A673 (cell line): ENCODE measurements at regions not wholly inside any gene's neighbourhood (a gene's known extent, or its start where the extent isn't known, plus 50 kb on each side); places are given as distances from the start of the nearest gene placed in this dataset.
A peak's percentile ranks its signal among the peaks of the same experiment; 100 is the strongest.

Experiments used
- BruUV-seq: library from RNA; stranded (reverse); fragments of 400-500 nt; replicated peaks from 2 replicates; lab custom pipeline; 2021; lab: Mats Ljungman, UMichigan
- CTCF ChIA-PET: fragments of 300-600 bp; sonication (Branson Sonifier 250); formaldehyde crosslinking; loops from one replicate; lab custom pipeline; 2022; ENCODE audit warnings: antibody characterized with exemption; lab: Charles Lee
- POLR2A ChIA-PET: fragments of 300-600 bp; sonication (Branson Sonifier 250); formaldehyde crosslinking; loops from one replicate; lab custom pipeline; 2022; ENCODE audit warnings: antibody characterized with exemption; ENCODE audit not compliant: low non-redundant PET; lab: Charles Lee
- DNase-seq: peaks from one replicate; pipeline ENCODE4 v3.0.0-alpha.2; 2015; ENCODE audit warnings: low spot score
- H3K27ac ChIP-seq: fragments of 200-600 bp; sonication (generic); 2 replicates; pipeline ENCODE4 v1.5.1; 2016; ENCODE audit warnings: mixed run types, low read depth, mild to moderate bottlenecking, mixed read lengths, antibody characterized with exemption, low read length; ENCODE audit not compliant: poor library complexity, severe bottlenecking
- H3K27me3 ChIP-seq: fragments of 200-600 bp; sonication (generic); replicated peaks from 2 replicates; pipeline ENCODE4 v1.6.1; 2017; ENCODE audit warnings: mixed run types, low read depth, mild to moderate bottlenecking, mixed read lengths, antibody characterized with exemption, low read length; ENCODE audit not compliant: insufficient read depth, poor library complexity
- H3K36me3 ChIP-seq: fragments of 200-600 bp; sonication (generic); 2 replicates; pipeline ENCODE4 v1.6.1; 2016; ENCODE audit warnings: mixed run types, mild to moderate bottlenecking, mixed read lengths, antibody characterized with exemption, low read length; ENCODE audit not compliant: insufficient read depth, poor library complexity, severe bottlenecking
- H3K4me1 ChIP-seq: fragments of 200-600 bp; sonication (generic); 2 replicates; pipeline ENCODE4 v1.6.1; 2017; ENCODE audit warnings: mixed run types, mild to moderate bottlenecking, mixed read lengths, antibody characterized with exemption, low read length; ENCODE audit not compliant: insufficient read depth, poor library complexity, severe bottlenecking
- H3K4me3 ChIP-seq: fragments of 200-600 bp; sonication (generic); 2 replicates; pipeline ENCODE4 v1.5.1; 2016; ENCODE audit warnings: low read depth, mixed run types, mild to moderate bottlenecking, mixed read lengths, low read length; ENCODE audit not compliant: poor library complexity, severe bottlenecking
- H3K9me3 ChIP-seq: fragments of 200-600 bp; sonication (generic); 2 replicates; pipeline ENCODE4 v1.6.1; 2016; ENCODE audit warnings: mixed run types, low read depth, mild to moderate bottlenecking, mixed read lengths, antibody characterized with exemption, low read length; ENCODE audit not compliant: poor library complexity, severe bottlenecking
- CTCF ChIP-seq: fragments of 300-800, 200-600 bp; sonication (generic); conservative IDR thresholded peaks from 2 replicates; pipeline ENCODE4 v1.5.1; 2017; ENCODE audit warnings: low read depth, mild to moderate bottlenecking, antibody characterized with exemption, low read length, moderate library complexity, mixed read lengths
- EZH2 ChIP-seq: fragments of 200-600 bp; sonication (generic); IDR thresholded peaks from 2 replicates; pipeline ENCODE4 v1.6.1; 2017; ENCODE audit warnings: borderline replicate concordance, low read depth, mild to moderate bottlenecking, mixed read lengths, antibody characterized with exemption, low read length; ENCODE audit not compliant: poor library complexity, severe bottlenecking
- intact Hi-C: fragments of 100-400 bp; cut with micrococcal nuclease; formaldehyde crosslinking; loops from one replicate; pipeline ENCODE4 v1.10.0; 2022; ENCODE audit not compliant: unreplicated experiment

- POLR2A ChIA-PET, result interaction anchor here (0.6 to 1.1 kb wide), 3 partner anchors 71 to 188 kb away, joined by 3 to 8 read pairs (median 7); partner anchors contain the start of gene CEBPB
- H3K9me3 ChIP-seq, result no peaks in the 10 kb centered on the region
- H3K27ac ChIP-seq, result peak overlapping the region; percentile 86
- DNase-seq, result peak; percentile 94
- H3K27me3 ChIP-seq, result no peaks in the 10 kb centered on the region
- H3K4me3 ChIP-seq, result peak overlapping the region; percentile 29
- intact Hi-C loops, result loop anchor here (2.0 kb wide), 1 partner anchor 189 kb away; the partner anchor contains the start of gene CEBPB
- BruUV-seq, result no TSS peak
- CTCF ChIA-PET, result interaction anchor here (0.6 kb wide), 1 partner anchor 417 kb away, joined by 8 read pairs; no protein-coding TSS in a partner anchor
- peaks cover 51% of the 10 kb centered on the region for H3K4me1 ChIP-seq
- TF ChIP-seq EZH2, result no peak
- TF ChIP-seq CTCF, result no peak
- no peaks in the 10 kb centered on the region for H3K36me3 ChIP-seq
Measured at GRCh38 chr20:50379049-50379990, 130.9 kb upstream of the PTPN1 start.

GRCh38 chr20:50379991-50380696 is 130.0 kb upstream of the PTPN1 start:
- Histone ChIP-seq H3K36me3 (no peaks in the 10 kb centered on the region), H3K4me3 (no peak overlapping the region), H3K27me3 (no peaks in the 10 kb centered on the region), H3K9me3 (no peaks in the 10 kb centered on the region), H3K4me1 (peaks cover 51% of the 10 kb centered on the region), H3K27ac (peak overlapping the region; percentile 86)
- no peak for TF ChIP-seq CTCF
- intact Hi-C loops, result loop anchor here (2.0 kb wide), 1 partner anchor 189 kb away; the partner anchor contains the start of gene CEBPB
- ChIA-PET POLR2A (no interaction called here), CTCF (no interaction called here)
- BruUV-seq, result no TSS peak
- no peak for DNase-seq

- peak; percentile 73 for TF ChIP-seq CTCF
- TF ChIP-seq EZH2, result no peak
- Histone ChIP-seq H3K36me3 (no peaks in the 10 kb centered on the region), H3K27ac (peak overlapping the region; percentile 86), H3K4me1 (peaks cover 51% of the 10 kb centered on the region), H3K27me3 (no peaks in the 10 kb centered on the region), H3K4me3 (no peak overlapping the region), H3K9me3 (no peaks in the 10 kb centered on the region)
- ChIA-PET POLR2A (no interaction called here), CTCF (no interaction called here)
- peak; percentile 80 for DNase-seq
- intact Hi-C loops, result no loop called here
- BruUV-seq, result no TSS peak
Measured at GRCh38 chr20:50380697-50381040, 129.5 kb upstream of the PTPN1 start.
